K562 (cell line): ENCODE measurements at regions not wholly inside any gene's neighbourhood (a gene's known extent, or its start where the extent isn't known, plus 50 kb on each side); places are given as distances from the start of the nearest gene placed in this dataset.
A peak's percentile ranks its signal among the peaks of the same experiment; 100 is the strongest.

Source experiments
- CC2D1A ChIP-seq: fragments of 450-650 bp; IDR thresholded peaks from 2 replicates; pipeline ENCODE4 v1.6.1; 2017; ENCODE audit warnings: mild to moderate bottlenecking
- CCNT2 ChIP-seq: IDR thresholded peaks from 2 replicates; pipeline ENCODE4 v1.6.1; 2011; ENCODE audit warnings: borderline replicate concordance, low read depth, mild to moderate bottlenecking, moderate library complexity, mixed read lengths, low read length; ENCODE audit not compliant: insufficient read length; ENCODE audit errors: extremely low read depth
- HEY1 ChIP-seq: fragments of 250-450 bp; sonication (Bioruptor Pico); IDR thresholded peaks from 2 replicates; pipeline ENCODE4 v1.5.0; 2020; ENCODE audit warnings: mild to moderate bottlenecking, moderate library complexity, borderline replicate concordance
- MED1 ChIP-seq: sonication (generic); formaldehyde crosslinking; IDR thresholded peaks from 2 replicates; pipeline ENCODE4 v1.8.1; 2023; ENCODE audit warnings: missing genetic modification reagents, borderline replicate concordance
- NFATC3 ChIP-seq: fragments of 450-650 bp; IDR thresholded peaks from 2 replicates; pipeline ENCODE4 v1.6.1; 2017; ENCODE audit warnings: mild to moderate bottlenecking
- PYGO2 ChIP-seq: fragments of 450-650 bp; IDR thresholded peaks from 2 replicates; pipeline ENCODE4 v1.6.1; 2016; ENCODE audit warnings: mild to moderate bottlenecking, missing genetic modification characterization, moderate library complexity, missing compliant biosample characterization
- SAFB2 ChIP-seq: fragments of 200-400 bp; formaldehyde crosslinking; IDR thresholded peaks from 2 replicates; pipeline ENCODE4 v1.6.1; 2018; ENCODE audit warnings: borderline replicate concordance, low read length, low read depth, moderate library complexity; ENCODE audit not compliant: severe bottlenecking
- TAF7 ChIP-seq: fragments of 450-650 bp; IDR thresholded peaks from 2 replicates; pipeline ENCODE4 v1.6.1; 2016; ENCODE audit warnings: missing genetic modification characterization, missing compliant biosample characterization
- TAF9B ChIP-seq: fragments of 450-650 bp; IDR thresholded peaks from 2 replicates; pipeline ENCODE4 v1.6.1; 2018; ENCODE audit warnings: mild to moderate bottlenecking; ENCODE audit not compliant: partially characterized antibody
- TCF7 ChIP-seq: sonication (generic); IDR thresholded peaks from 2 replicates; pipeline ENCODE4 v1.6.1; 2016; ENCODE audit warnings: antibody characterized with exemption, borderline replicate concordance
- ZNF121 ChIP-seq: sonication (generic); formaldehyde crosslinking; conservative IDR thresholded peaks from 2 replicates; pipeline ENCODE4 v1.8.0; 2022; ENCODE audit warnings: missing genetic modification reagents
- ZNF354B ChIP-seq: fragments of 250-450 bp; sonication (Bioruptor Pico); IDR thresholded peaks from 2 replicates; pipeline ENCODE4 v1.4.0; 2020
- ZNF589 ChIP-seq: fragments of 200-800 bp; sonication (Bioruptor generic); IDR thresholded peaks from 2 replicates; pipeline ENCODE4 v1.6.1; 2016; ENCODE audit warnings: low read depth, missing genetic modification characterization, missing compliant biosample characterization
- TF ChIP-seq, protein P1 (sequence below): sonication (generic); formaldehyde crosslinking; IDR thresholded peaks from 2 replicates; pipeline ENCODE4 v1.8.1; 2022; ENCODE audit warnings: missing genetic modification reagents
- TF ChIP-seq, protein P2 (sequence below): sonication (generic); formaldehyde crosslinking; IDR thresholded peaks from 2 replicates; pipeline ENCODE4 v1.8.0; 2022; ENCODE audit warnings: mild to moderate bottlenecking, missing genetic modification reagents
- TF ChIP-seq, protein P3 (sequence below): sonication (generic); formaldehyde crosslinking; IDR thresholded peaks from 2 replicates; pipeline ENCODE4 v1.8.0; 2022; ENCODE audit warnings: missing genetic modification reagents, mild to moderate bottlenecking, moderate library complexity, borderline replicate concordance
- TF ChIP-seq, protein P4 (sequence below): fragments of 450-650 bp; IDR thresholded peaks from 2 replicates; pipeline ENCODE4 v1.6.1; 2017; ENCODE audit warnings: antibody characterized with exemption
- TF ChIP-seq, protein P5 (sequence below): fragments of 450-650 bp; formaldehyde crosslinking; IDR thresholded peaks from 2 replicates; pipeline ENCODE4 v1.4.0; 2020; ENCODE audit warnings: mild to moderate bottlenecking, moderate library complexity
- TF ChIP-seq, protein P6 (sequence below): fragments of 250-450 bp; sonication (Bioruptor Pico); IDR thresholded peaks from 2 replicates; pipeline ENCODE4 v1.8.0; 2021; ENCODE audit warnings: borderline replicate concordance, mild to moderate bottlenecking, moderate library complexity; ENCODE audit not compliant: poor library complexity, severe bottlenecking

DNA sequence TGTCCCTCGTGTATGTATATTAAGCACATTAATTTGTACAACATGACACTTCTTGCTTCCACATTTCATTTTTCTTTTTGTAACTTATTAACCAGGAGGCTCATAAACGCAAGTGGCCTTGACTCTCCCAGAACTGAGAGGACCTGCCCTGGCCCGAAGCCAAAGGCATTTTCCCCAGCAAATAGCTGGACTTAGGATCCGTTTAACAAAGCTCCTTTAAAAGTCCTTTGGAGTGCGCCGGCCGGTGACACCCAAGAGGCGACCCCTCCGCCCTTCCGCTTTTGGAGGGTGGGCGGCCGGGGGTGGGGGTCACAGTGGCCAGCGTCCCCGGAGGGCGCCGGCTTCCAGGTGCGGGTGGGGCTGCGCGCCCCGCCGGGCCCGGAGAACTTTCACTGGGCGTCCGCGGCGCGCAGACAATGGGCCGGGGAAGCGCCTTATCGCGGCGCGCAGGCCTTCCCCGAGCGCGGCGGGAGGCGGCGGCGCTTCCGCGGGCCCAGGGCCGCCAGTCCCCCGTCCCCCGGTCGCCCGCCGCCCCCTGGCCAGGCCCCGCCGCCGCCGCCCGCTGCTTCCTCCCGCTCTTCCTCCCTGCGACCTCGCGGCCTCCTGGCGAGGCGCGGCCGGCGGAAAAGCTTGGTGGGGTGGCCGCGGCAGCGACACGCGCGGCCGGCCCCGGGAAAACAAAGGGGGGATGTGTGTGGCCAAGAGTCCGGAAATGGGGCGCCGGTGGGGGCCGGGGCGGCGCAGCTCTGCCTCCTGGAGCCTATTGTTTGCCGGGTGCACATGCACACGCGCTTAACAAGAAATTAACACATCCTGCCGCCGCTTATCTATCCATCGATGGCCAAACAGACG is 613.4 kb downstream of the MCTP2 start (continued):
- TF ChIP-seq CCNT2 (peak; percentile 97), ZNF589 (CRISPR knock-in tag) (peak; percentile 87), TAF7 (no peak), ZNF354B (CRISPR knock-in tag) (no peak), ZNF121 (CRISPR knock-in tag) (no peak), HEY1 (CRISPR knock-in tag) (no peak), TCF7 (no peak), CC2D1A (no peak), PYGO2 (tag) (no peak), TAF9B (no peak), NFATC3 (no peak), SAFB2 (no peak), MED1 (no peak)
- TF ChIP-seq, protein P1, sequence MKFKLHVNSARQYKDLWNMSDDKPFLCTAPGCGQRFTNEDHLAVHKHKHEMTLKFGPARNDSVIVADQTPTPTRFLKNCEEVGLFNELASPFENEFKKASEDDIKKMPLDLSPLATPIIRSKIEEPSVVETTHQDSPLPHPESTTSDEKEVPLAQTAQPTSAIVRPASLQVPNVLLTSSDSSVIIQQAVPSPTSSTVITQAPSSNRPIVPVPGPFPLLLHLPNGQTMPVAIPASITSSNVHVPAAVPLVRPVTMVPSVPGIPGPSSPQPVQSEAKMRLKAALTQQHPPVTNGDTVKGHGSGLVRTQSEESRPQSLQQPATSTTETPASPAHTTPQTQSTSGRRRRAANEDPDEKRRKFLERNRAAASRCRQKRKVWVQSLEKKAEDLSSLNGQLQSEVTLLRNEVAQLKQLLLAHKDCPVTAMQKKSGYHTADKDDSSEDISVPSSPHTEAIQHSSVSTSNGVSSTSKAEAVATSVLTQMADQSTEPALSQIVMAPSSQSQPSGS (CRISPR knock-in tag): no peak
- TF ChIP-seq, protein P2, sequence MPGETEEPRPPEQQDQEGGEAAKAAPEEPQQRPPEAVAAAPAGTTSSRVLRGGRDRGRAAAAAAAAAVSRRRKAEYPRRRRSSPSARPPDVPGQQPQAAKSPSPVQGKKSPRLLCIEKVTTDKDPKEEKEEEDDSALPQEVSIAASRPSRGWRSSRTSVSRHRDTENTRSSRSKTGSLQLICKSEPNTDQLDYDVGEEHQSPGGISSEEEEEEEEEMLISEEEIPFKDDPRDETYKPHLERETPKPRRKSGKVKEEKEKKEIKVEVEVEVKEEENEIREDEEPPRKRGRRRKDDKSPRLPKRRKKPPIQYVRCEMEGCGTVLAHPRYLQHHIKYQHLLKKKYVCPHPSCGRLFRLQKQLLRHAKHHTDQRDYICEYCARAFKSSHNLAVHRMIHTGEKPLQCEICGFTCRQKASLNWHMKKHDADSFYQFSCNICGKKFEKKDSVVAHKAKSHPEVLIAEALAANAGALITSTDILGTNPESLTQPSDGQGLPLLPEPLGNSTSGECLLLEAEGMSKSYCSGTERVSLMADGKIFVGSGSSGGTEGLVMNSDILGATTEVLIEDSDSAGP (CRISPR knock-in tag): no peak
- TF ChIP-seq, protein P3, sequence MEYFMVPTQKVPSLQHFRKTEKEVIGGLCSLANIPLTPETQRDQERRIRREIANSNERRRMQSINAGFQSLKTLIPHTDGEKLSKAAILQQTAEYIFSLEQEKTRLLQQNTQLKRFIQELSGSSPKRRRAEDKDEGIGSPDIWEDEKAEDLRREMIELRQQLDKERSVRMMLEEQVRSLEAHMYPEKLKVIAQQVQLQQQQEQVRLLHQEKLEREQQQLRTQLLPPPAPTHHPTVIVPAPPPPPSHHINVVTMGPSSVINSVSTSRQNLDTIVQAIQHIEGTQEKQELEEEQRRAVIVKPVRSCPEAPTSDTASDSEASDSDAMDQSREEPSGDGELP: peak; percentile 76; the same call in 1 of the 2 replicates
- TF ChIP-seq, protein P4, sequence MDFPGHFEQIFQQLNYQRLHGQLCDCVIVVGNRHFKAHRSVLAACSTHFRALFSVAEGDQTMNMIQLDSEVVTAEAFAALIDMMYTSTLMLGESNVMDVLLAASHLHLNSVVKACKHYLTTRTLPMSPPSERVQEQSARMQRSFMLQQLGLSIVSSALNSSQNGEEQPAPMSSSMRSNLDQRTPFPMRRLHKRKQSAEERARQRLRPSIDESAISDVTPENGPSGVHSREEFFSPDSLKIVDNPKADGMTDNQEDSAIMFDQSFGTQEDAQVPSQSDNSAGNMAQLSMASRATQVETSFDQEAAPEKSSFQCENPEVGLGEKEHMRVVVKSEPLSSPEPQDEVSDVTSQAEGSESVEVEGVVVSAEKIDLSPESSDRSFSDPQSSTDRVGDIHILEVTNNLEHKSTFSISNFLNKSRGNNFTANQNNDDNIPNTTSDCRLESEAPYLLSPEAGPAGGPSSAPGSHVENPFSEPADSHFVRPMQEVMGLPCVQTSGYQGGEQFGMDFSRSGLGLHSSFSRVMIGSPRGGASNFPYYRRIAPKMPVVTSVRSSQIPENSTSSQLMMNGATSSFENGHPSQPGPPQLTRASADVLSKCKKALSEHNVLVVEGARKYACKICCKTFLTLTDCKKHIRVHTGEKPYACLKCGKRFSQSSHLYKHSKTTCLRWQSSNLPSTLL: no peak
- TF ChIP-seq, protein P5, sequence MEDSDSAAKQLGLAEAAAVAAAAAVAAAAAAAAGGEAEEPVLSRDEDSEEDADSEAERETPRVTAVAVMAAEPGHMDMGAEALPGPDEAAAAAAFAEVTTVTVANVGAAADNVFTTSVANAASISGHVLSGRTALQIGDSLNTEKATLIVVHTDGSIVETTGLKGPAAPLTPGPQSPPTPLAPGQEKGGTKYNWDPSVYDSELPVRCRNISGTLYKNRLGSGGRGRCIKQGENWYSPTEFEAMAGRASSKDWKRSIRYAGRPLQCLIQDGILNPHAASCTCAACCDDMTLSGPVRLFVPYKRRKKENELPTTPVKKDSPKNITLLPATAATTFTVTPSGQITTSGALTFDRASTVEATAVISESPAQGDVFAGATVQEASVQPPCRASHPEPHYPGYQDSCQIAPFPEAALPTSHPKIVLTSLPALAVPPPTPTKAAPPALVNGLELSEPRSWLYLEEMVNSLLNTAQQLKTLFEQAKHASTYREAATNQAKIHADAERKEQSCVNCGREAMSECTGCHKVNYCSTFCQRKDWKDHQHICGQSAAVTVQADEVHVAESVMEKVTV (CRISPR knock-in tag): no peak
- TF ChIP-seq, protein P6, sequence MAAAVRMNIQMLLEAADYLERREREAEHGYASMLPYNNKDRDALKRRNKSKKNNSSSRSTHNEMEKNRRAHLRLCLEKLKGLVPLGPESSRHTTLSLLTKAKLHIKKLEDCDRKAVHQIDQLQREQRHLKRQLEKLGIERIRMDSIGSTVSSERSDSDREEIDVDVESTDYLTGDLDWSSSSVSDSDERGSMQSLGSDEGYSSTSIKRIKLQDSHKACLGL (CRISPR knock-in tag): no peak
